Inflammatory macrophage treated with lipopolysaccharide for 1 hour (primary cell): ENCODE measurements at regions not wholly inside any gene's neighbourhood (a gene's known extent, or its start where the extent isn't known, plus 50 kb on each side); places are given as distances from the start of the nearest gene placed in this dataset.
A peak's percentile ranks its signal among the peaks of the same experiment; 100 is the strongest.

Source experiments
- DNase-seq, 2 donors: peaks; one replicate each; pipeline ENCODE4 v3.0.0-alpha.2; 2020 to 2022

DNA sequence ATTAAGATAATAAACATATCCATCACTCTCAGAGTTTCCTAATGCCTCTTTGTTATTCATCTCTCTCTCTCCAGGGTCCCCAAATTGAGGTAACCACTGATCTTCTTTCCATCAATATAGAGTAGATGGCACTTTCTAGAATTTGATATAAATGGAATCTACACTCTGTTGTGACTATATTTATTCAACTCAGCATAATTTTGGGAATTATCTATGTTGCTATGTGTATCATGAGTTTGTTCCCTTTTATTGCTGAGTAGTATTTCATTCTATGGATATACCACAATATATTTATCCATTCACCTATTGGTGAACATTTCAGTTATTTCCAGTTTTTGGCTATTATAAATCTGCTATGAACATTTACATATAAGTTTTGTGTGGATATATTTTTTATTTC lies 230.7 kb downstream of the HLX start:
- no peak for DNase-seq

DNA sequence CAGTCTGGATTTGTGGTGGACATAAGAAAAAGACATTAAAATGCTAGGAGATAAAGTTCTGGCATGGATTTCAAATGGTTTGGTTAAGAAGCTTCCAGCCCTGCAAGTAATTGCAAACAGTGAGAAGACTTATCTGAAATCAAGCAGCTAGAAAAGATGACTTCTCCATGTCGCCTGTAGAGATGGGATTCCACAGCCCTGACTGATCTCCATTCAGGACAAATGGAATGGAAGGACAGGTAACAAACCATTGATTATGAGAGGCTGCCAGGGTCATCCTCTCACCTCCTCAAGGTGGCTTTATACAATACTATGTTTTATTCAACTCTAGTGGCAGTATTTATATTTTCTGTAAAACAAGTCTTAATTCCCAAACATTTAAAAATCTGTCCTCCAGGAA lies 237.9 kb downstream of the HLX start:
- no peak for DNase-seq

DNA sequence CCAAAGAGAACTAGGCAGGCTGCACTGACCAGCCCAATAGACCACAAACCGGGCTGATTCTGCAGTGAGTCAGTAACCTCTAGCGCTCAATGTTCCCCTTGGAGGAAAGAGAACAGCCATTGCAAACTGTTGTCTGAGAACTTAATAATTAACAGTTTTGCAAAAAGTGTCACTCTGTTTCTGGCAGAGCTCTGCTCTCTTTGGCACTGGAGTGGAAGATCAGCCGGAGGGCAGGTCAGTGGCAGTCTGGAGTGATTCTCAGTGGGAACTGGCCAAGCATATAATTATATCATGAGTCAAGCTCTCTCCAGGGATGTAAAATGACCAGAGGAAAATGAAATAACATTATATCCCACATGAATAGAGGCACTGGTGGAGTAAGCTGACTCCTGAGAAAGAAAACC lies 238.3 kb downstream of the HLX start:
- peak; percentile 21 to 42 for DNase-seq

DNA sequence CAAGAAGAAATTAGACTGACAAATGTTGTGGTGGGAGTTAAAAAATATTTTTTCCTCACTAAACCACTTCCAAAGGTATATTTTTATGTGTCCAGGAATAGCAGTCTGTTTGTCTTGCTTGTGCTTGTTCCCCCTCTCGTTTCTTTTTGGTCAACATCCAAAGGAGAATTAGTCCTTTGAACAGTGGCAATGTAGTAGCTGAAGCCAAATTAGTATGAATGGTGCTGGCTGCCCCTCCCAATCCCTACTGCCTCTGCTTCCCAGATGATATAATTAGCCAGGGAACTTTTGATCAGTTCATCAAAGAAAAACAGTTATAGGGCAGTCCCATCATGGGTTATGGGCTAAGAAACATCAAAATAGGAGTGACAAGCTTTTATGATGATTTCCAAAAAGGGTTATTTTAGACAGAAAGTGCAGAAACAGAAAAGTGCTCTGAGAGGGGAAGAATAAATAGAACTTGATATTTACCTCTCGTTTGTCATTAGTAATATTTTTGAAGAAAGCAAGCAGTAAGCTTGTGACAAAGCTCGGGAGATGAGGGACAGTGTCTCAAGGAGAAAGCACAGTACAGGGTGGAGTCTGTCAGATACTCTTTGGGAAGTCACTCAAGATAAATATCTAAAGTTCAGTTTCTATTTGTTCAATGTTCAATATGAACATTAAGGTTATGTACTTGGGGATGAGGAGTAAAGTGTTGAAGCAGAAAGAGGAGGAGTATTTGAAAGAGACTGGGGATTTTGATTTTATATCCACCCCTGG lies 239.1 kb downstream of the HLX start:
- DNase-seq = no peak

DNA sequence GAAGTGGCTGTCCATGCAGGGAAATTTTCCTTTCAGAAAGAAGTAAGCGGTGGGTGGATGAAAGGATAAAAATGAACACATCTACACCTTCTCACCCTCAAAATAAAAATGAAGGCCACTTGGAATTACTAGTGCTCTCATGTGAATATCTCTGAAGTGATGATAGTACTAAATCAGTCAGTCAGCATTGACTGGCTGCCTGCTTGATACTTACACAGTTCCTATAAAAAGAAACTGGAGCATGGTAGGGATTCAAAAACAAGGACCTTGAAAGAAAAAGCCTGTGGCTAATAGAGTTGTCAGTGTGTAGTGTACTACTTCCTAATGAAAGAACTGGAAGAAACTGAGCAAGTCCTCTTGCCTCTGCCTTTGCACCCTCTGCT lies 239.7 kb downstream of the HLX start:
- DNase-seq = no peak

DNA sequence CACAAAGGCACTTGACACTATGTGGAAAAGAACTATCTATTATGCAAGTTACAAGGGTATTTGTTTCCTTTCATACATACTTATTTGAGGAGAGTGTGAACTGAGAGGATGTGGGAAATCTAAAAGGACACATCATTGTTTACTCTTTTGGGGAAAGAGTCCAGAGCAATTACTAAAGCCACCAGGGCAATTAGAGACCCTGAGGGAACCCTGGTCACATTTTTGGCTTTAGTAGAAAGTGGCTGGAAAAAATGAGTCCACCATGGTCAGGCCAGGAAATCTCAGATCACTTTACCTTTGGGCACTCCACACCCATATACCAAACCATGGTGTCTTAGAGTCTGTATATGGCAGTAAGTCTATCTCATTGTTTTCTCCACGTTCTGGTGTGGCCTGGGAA lies 243.3 kb downstream of the HLX start:
- DNase-seq = no peak

DNA sequence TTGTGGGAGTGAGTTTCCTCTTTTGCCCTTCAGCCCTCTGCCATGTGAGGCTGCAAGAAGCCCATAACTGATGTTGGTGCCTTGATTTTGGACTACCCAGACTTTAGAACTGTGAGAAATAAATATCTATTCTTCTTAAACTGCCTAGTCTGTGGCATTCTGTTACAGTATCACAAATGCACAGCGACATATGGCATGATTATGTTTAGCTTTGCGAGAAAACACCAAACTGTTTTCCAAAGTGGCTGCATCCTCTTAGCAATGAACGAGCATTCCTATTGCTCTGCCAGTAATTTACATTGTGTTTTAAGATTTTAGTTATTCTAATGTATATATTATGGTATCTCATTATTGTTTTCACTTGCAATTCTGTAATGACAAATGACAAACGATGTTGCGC lies 246.7 kb downstream of the HLX start:
- DNase-seq = no peak

DNA sequence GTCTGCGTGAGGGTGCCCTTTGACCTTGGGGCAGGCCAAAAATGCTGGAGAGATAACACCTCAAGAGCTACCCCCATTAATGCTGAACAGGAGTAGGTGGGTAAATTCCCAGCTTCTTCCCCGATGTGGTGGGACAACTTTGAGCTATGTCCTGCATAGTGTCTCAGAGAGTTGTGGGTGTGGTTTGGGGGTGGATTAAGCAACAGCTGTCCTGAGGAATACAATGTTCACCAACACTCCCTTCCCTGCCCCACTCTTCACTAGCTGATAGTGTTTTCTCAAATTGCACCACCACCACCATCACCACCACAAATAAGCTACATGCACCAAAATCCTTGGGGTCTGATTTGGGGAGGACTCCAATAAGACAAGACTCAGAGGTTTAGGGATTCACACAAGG lies 258.4 kb downstream of the HLX start:
- DNase-seq = peak; percentile 47 to 83

DNA sequence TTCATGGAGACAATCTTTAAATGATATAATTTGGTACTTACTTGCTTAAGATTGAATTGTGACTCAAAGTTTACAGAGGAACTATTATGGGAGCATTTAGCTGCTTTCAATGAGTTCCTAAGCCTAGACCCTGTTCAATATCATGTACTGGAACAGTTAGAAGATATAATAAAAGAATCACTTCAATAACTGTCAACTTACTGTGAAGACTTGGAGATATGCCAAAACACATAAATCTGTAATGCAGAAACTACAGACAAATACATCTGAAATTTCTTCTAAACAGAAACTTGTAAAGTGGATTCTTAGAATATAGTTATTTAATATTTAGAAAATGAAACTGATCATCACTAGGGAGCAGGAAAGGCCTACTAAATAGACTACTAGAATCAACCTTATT lies 259.3 kb downstream of the HLX start:
- DNase-seq = no peak

DNA sequence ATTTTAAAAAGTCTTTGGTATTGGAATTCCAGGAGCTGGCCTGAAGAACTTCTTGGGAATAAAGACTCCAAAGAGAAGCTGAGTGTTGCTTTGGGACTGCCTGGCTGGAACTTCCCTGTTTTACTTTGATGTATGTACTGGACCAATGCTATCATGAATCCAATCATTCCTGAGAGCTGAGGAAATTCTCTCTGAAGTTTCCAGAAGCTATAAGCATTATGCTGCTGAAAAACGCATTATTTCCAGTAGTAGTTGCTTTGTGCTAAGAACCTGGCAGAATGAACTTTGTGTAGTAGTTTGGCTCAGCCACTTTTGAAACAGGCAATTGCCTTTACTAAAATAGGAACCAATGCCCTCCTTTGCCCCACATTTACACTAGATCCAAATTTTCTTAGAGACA lies 260.7 kb downstream of the HLX start:
- DNase-seq = peak in 1 of 2 donors; percentile 9

DNA sequence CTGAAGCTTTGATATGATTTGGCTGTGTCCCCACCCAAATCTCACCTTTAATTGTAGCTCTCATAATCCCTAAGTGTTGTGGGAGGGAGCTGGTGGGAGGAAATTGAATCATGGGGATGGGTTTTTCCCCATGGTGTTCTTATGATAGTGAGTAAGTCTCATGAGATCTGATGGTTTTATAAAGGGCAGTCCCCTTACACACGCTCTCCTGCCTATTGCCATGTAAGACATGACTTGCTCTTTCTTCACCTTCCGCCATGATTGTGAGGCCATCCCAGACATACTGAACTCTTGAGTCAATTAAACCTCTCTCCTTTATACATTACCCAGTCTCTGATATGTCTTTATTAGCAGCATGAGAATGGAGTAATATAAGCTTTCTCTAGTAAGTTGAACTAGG lies 261.9 kb downstream of the HLX start:
- peak; percentile 55 to 65 for DNase-seq

DNA sequence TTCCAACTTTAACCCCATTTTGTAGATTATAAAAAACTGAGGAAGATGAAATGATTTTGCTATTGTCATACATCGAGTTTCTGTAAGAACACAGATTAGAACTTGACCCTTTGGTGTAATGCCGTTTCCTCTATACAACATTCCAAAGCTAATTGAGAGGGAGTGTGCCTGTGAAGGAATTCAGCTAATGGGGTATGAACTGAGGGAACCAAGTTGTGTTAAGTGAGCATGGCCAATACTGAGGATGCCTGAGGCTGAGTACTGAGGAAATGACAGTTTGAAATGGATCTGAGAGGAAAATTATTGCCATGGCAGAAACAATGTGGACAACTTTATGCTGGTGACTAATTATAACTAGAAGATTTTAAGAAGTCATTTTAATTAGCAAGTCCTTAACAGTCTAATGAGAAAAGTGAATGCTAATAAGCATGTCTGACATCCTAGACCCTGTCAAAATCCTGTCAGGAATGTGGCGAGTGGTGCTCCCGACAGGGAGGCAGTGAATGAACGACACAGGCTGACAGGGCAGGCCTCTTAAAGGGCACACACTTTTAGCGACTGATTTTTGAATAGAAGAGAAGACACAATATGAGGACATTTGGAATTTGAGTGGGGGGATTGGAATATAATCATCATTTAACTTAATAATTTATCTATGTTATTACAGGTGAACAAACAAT lies 262.5 kb downstream of the HLX start:
- no peak for DNase-seq

DNA sequence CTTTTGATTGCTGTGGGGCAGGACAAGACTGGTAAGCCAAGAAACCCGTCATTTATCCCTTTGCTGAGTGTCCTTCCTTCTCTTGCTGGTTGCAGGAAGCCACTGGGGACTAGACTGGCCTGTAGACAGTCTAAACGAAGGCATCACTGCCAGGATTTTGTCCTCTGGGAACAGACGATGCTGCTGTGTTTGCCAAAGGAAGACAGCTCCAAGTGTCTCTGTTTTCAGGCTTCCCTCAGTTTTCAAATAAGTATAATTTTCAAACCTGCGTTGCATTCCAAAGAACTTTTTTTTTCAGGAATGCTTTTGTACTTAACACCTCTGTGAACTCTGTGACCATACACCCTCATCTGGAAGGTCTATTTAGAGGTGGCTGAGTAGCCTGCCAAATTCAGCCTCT lies 269.4 kb downstream of the HLX start:
- DNase-seq = no peak

DNA sequence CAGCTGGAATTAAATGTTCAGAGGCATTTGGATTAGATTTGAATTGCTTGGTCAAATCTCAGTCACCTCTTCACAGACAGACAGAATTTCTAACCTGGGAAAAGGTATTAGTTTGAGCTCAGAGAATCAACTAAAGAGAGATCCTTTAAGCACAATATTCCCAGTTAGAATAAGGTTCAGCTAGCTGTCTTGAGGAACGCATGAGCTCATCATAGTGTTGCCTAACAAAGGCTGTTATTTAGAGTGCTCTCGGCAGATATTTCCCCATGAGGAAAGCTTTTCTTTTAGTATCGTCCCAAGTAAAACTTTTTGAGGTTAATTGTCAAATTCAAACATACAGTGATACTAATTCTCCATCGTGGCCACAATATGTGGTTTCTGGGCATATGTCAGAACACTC lies 269.9 kb downstream of the HLX start:
- DNase-seq = peak; percentile 79 to 83

DNA sequence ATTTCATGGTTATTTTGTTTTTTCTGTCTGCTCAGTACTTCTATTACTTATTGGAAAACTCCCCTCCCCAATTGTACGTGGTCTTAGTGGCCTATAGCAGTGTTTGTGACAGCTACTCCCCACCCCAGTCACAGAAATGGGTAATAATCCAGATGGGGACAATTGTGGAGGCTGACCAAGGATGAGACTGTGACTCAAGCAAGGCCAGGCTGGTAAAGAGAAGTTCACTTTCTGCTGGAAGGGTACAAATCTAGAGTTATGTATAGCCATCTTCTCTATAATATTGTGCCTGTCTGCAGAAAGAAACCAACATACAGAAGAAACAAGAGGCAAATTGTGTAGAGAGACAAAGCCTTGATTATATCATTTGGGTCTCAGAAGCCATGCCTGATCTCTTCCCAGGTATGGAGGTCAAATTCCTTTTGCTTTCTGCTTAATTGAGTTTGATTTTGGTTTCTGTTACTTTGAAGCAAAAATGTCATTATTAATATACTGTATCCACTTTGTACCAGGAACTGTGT lies 270.4 kb downstream of the HLX start:
- DNase-seq = no peak

DNA sequence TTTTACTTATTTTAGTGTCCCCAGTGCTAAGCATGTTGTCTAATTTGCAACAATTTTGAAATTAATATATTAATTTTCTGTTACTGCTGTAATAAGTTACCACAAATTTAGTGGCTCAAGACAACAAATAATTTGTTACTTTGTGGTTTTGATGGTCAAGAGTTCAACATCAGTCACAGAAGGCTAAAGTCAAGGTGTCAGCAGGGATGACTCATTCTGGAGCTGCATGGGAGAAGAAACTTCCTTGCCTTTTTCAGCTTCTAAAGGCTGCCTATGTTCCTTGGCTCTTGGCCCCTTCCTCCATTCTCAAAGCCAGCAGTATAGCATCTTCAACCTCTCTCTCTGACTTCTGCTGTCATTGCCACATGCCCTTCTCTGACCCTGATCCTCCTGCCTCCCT lies 271.8 kb downstream of the HLX start:
- DNase-seq = no peak

DNA sequence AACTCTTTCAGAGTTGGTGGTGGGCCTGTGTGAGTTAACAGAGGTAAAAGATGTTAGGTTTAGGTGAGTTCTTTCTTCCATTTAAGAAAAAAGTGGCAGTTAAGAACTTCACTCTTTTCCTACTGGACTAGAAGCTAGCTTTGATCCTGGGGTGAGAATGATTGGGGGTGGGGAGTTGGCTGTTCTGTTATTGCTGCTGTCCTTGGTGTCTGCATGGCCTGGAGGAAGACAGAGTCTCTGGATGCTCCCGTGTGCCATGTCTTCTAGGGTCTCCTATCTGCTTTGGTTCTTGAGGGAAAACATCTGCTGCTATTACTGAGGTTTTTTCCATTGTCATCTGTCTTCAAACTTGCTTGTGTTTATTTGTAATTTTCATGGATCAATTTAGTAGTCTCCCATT lies 275.7 kb downstream of the HLX start:
- DNase-seq = no peak

DNA sequence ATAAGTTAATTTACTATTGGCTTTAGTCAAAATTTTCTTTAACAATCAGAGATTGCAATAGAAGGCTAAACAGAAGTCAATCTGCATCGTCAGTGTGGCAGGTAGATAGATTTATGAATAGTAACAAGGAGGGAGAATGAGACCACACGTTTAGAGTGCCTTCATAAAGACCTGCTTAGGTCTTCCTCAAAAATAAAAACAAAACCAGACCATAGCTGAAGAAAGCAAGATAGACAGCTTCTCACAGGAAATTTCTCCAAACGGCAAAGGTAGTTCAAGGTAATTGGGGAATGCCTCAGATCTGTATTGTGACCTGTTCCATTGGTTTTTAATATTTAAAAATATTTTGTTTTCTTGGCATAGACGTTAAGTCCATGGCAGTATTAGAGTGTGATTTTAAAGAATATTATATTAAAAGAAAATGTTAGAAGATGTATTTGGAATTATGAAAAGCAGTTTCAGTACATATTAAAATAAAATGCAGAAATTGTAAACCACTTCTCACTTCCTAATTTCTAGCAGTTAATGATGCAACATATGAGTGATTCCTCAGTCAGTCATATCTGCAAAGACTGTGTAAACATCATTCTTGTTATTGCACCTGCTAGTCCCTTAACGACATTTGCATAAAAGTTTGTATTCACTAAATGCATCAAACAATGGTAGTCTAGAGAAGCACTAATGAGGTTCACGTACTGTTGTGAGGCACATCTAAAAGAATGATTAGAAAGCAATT lies 278.0 kb downstream of the HLX start:
- DNase-seq = peak; percentile 70 to 87

DNA sequence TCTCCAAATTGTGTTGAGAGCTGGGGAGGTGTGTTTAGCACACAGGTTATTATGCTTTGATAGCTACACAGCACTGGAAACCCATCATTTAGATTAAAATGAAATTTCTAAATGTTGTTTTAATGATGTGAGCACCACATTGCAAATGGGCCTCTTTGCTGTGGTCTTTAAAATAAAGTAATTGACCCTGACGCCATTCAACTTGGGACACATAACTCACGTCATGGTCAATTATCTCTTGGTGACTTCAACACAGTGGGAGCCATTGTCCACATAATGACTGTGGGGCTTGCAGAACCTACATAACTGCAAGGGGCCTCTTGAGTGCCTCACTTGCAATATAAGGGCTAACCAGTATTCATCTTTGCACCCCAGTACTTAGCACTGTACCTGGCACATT lies 280.4 kb downstream of the HLX start:
- DNase-seq = no peak

DNA sequence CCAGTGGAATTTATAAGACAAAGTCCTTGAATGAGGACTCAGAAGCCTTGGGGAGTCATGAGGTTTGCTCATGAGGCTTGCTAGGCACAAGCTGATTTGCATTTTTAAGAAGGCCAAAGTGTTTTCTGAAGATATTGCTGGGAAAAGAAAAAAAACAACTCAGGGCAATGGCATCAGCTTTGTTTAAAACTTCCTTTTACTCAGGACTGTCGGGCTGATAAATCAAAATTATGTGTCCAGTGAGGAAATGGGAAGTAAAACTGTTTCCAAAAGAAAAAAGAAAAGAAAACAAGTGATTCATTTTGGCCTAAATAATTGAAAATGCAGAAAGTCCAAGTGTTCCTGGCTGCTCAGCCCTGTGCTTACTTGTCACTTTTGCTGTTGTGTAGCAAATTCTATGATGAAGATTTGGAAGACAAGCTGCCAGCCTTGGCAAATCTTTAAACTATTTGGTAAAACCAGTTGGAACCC lies 282.4 kb downstream of the HLX start:
- peak; percentile 66 to 80 for DNase-seq

DNA sequence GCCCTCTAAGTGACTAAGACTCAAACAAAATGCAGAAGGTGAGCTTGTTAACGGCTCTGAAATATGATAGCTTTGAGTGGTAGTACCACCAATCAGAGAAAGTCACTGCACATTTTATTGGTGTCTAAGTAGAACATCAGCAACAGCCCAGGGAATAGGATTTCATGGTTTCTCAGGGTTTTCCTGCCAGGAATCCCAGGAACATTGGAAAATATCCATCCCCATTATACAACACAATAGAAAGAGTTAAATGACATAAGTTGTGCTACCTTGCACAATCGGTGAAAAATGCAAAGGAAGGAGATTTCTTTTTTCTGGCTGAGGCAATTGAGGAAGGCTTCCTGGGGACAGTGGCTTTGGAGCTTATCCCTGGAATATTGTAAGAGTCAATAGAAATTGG lies 283.1 kb downstream of the HLX start:
- DNase-seq = no peak

DNA sequence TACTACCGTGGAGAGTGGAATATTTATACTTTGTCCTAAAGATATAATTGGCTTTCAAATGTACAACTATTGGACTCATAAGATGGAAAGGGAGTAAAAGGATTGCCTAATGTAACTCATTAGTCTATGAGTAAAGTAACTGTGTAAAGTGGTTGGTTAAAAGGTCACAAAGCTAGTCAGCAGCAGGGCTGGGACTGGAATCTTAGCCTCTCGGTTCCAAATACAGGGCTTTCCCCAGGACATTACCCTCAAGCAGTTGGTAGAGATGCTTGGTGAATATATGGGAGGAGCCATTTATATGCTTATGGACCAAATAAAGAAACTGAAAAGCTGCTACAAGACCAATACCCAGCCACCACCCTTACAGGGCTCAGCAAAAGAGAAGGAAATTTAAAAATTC lies 283.7 kb downstream of the HLX start:
- DNase-seq = peak in 1 of 2 donors; percentile 48

DNA sequence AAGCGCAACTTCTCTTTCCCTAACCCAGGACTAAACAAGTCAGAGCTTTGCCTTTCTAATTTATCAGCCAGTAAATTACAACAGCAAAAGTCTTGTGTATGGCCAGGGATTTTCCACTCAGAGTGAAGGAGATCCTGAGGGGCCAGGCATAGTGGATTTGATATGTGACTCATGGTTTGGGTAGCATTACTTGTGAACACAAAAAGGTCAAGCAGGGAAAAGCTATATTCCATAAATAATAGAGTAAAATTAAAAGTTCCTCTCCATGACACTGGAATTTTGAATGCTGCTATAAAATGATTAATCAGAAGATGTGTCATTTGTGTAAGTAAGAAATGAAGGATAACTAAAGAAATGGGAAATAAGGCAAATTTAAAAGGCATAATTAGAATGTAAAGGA lies 284.8 kb downstream of the HLX start:
- peak; percentile 24 to 46 for DNase-seq
